ENCODE measurements at regions not wholly inside any gene's neighbourhood (a gene's known extent, or its start where the extent isn't known, plus 50 kb on each side); places are given as distances from the start of the nearest gene placed in this dataset.

DNA sequence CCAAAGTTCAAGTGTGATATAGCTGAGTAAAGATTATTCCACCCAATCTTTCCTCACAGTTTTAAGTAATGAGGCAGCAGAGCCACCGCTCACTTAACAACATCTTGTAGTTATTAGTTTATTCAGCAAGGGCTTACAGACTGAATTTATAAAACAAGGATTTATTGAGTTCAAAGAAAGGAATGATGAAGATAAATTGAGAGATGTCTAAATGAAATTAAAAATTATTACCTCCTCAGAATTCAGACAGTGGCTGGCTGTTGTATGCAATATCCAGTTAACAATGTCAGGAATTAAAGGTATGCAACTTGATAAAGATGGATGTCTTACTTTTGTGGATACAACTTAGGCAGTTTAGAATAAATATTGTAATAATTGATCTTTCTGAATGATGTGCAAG, 927.3 kb upstream of the CDH2 start:
- H3K9ac ChIP-seq = no peak overlapping the region
- H3K4me1 ChIP-seq (ENCODE audit: low read depth, poor library complexity, severe bottlenecking) = no peaks in the 10 kb centered on the region
- no peaks in the 10 kb centered on the region for H4K20me1 ChIP-seq (ENCODE audit: insufficient read depth)
- no peak overlapping the region for H3K27ac ChIP-seq
- no peak overlapping the region for H2AFZ ChIP-seq (ENCODE audit: low read depth)
- H3K4me3 ChIP-seq (IDR thresholded peaks at IDR 0.05; ENCODE audit: insufficient read depth, low read depth, low read length) = no peak overlapping the region
- H3K4me2 ChIP-seq = no peak overlapping the region
- H3K36me3 ChIP-seq (ENCODE audit: insufficient read depth) = no peaks in the 10 kb centered on the region
- no peaks in the 10 kb centered on the region for H3K27me3 ChIP-seq (ENCODE audit: insufficient read depth, low read depth)
- TF ChIP-seq, protein P1, sequence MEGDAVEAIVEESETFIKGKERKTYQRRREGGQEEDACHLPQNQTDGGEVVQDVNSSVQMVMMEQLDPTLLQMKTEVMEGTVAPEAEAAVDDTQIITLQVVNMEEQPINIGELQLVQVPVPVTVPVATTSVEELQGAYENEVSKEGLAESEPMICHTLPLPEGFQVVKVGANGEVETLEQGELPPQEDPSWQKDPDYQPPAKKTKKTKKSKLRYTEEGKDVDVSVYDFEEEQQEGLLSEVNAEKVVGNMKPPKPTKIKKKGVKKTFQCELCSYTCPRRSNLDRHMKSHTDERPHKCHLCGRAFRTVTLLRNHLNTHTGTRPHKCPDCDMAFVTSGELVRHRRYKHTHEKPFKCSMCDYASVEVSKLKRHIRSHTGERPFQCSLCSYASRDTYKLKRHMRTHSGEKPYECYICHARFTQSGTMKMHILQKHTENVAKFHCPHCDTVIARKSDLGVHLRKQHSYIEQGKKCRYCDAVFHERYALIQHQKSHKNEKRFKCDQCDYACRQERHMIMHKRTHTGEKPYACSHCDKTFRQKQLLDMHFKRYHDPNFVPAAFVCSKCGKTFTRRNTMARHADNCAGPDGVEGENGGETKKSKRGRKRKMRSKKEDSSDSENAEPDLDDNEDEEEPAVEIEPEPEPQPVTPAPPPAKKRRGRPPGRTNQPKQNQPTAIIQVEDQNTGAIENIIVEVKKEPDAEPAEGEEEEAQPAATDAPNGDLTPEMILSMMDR (conservative IDR thresholded peaks at IDR 0.05; ENCODE audit: low read depth, low read length) = no peak
- H3K79me2 ChIP-seq (ENCODE audit: insufficient read depth, low read depth) = no peaks in the 10 kb centered on the region

DNA sequence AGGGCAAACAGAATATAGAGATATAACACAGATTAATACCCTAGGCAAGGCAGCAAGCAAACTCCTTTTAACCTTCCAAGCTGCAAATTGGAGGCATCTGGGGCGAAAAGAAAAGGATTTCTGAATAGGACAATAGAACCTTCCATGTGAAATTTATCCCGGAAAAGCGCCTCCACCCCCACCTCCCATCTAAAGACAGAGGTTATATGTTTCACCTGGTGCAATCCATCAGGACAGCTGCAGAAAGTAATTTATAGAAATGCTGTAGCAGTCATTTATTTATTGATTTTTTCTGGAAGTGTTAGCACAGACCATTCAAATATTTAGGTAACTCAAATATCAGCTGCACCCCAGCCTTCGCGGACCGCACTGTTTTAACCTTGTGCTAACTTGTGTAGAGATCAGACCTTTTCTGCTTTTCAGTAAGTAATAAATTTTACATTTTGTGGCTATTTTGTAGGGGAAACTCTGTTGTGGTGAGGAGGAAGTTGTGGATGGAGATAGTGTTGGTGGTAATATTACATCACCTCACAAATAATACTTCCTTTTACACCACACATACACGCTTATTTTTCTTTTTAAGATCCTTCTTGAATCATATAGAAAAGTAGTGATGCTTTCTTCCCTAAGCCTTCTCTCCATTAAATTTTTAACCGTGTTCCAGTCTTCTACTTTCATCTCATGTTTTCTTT, 919.3 kb upstream of the CDH2 start:
- Histone ChIP-seq H2AFZ (ENCODE audit: low read depth) (no peak overlapping the region), H4K20me1 (ENCODE audit: insufficient read depth) (no peaks in the 10 kb centered on the region)
- TF ChIP-seq, protein P1 (conservative IDR thresholded peaks at IDR 0.05; ENCODE audit: low read depth, low read length) = no peak

DNA sequence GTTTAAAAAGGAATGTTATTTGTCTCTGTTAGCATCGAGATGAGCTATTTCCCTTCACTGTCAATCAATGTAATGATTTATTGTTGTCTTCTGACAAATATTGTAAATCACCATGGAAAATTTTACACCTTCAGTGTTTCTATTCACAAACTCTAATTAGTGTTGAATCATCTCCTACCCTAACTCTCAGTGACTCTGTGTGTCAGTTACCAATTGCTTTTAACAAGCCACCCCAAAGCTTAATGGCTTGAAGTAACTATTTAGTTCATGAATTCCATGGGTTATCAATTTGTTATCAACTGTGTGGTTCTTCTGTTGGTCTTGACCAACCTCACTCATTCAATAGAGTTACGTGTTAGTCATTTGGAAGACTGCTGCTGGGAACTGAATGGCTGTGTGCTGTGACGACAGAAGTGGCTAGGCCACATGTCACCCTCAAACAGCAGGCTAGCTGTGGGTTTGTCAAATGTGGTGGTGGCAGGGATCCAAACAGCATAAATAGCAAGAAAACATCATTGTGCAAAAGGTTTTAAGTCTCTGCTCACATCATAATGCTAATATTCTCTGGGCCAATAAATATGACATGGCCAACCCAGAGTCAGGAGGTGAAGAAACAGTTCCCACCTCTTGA, 910.8 kb upstream of the CDH2 start:
- Histone ChIP-seq H3K4me1 (ENCODE audit: low read depth, poor library complexity, severe bottlenecking) (no peaks in the 10 kb centered on the region), H3K27me3 (ENCODE audit: insufficient read depth, low read depth) (no peaks in the 10 kb centered on the region), H3K36me3 (ENCODE audit: insufficient read depth) (no peaks in the 10 kb centered on the region), H2AFZ (ENCODE audit: low read depth) (no peak overlapping the region), H4K20me1 (ENCODE audit: insufficient read depth) (no peaks in the 10 kb centered on the region), H3K27ac (no peak overlapping the region), H3K4me2 (no peak overlapping the region), H3K79me2 (ENCODE audit: insufficient read depth, low read depth) (no peaks in the 10 kb centered on the region), H3K9ac (no peak overlapping the region), H3K4me3 (IDR thresholded peaks at IDR 0.05; ENCODE audit: insufficient read depth, low read depth, low read length) (no peak overlapping the region)
- TF ChIP-seq, protein P1 (conservative IDR thresholded peaks at IDR 0.05; ENCODE audit: low read depth, low read length) = no peak

More for the DNA sequence above, 919.3 kb upstream of the CDH2 start:
- Histone ChIP-seq H3K36me3 (ENCODE audit: insufficient read depth) (no peaks in the 10 kb centered on the region), H3K4me2 (no peak overlapping the region), H3K79me2 (ENCODE audit: insufficient read depth, low read depth) (no peaks in the 10 kb centered on the region), H3K4me3 (IDR thresholded peaks at IDR 0.05; ENCODE audit: insufficient read depth, low read depth, low read length) (no peak overlapping the region), H3K27me3 (ENCODE audit: insufficient read depth, low read depth) (no peaks in the 10 kb centered on the region), H3K4me1 (ENCODE audit: low read depth, poor library complexity, severe bottlenecking) (no peaks in the 10 kb centered on the region), H3K9ac (no peak overlapping the region), H3K27ac (no peak overlapping the region)

DNA sequence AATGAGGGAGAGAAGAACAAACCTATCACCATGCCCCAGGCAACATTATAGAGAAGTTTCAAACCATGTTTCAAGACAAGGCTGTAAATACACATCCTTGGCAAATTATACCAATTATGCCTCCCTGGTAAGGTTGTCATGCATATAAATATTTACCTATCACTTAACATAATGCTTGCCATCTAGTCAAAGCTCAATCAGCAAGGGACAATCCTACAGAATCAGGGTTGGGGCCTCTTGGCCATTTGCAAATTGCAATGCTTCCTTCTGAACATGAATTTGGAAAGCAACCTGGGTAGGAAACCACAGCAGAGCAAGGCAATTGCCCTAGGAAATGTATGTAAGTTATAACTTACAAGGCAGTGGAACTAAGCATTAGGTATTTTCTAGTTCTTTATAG, 907.2 kb upstream of the CDH2 start:
- TF ChIP-seq, protein P1 (conservative IDR thresholded peaks at IDR 0.05; ENCODE audit: low read depth, low read length) = no peak
- Histone ChIP-seq H4K20me1 (ENCODE audit: insufficient read depth) (no peaks in the 10 kb centered on the region), H3K27me3 (ENCODE audit: insufficient read depth, low read depth) (no peaks in the 10 kb centered on the region), H2AFZ (ENCODE audit: low read depth) (no peak overlapping the region), H3K36me3 (ENCODE audit: insufficient read depth) (no peaks in the 10 kb centered on the region), H3K79me2 (ENCODE audit: insufficient read depth, low read depth) (no peaks in the 10 kb centered on the region), H3K4me3 (IDR thresholded peaks at IDR 0.05; ENCODE audit: insufficient read depth, low read depth, low read length) (no peak overlapping the region), H3K27ac (no peak overlapping the region), H3K4me1 (ENCODE audit: low read depth, poor library complexity, severe bottlenecking) (no peaks in the 10 kb centered on the region), H3K4me2 (no peak overlapping the region), H3K9ac (no peak overlapping the region)
